ENCODE measurements at regions not wholly inside any gene's neighbourhood (a gene's known extent, or its start where the extent isn't known, plus 50 kb on each side); places are given as distances from the start of the nearest gene placed in this dataset.

DNA sequence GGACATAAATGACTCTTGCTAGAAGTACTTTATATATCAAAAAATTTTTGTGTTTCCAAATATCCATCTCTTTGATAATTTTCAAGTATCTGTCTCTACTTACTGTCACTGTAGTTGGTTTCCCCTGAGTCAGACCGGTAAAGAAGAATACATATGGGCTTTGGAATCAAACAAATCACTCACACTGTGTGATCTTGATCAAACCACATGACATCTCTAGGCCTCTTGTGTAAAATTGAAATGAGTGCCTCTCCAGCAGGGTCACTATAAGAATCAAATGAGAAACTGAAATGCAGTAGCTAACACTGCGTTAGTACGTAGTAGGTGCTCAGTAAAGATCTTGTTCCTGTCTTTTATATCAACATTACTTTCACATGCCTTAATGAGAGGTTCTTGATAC lies 314.6 kb upstream of the STT3B start:
- TF ChIP-seq, protein P1, sequence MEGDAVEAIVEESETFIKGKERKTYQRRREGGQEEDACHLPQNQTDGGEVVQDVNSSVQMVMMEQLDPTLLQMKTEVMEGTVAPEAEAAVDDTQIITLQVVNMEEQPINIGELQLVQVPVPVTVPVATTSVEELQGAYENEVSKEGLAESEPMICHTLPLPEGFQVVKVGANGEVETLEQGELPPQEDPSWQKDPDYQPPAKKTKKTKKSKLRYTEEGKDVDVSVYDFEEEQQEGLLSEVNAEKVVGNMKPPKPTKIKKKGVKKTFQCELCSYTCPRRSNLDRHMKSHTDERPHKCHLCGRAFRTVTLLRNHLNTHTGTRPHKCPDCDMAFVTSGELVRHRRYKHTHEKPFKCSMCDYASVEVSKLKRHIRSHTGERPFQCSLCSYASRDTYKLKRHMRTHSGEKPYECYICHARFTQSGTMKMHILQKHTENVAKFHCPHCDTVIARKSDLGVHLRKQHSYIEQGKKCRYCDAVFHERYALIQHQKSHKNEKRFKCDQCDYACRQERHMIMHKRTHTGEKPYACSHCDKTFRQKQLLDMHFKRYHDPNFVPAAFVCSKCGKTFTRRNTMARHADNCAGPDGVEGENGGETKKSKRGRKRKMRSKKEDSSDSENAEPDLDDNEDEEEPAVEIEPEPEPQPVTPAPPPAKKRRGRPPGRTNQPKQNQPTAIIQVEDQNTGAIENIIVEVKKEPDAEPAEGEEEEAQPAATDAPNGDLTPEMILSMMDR (conservative IDR thresholded peaks at IDR 0.05; ENCODE audit: low read length), result no peak
- no peak for TF ChIP-seq EZH2phosphoT487 (IDR thresholded peaks at IDR 0.05; ENCODE audit: borderline replicate concordance)

All from Loucy (cell line).